Body of pancreas (tissue), 4 donors: ENCODE measurements at regions not wholly inside any gene's neighbourhood (a gene's known extent, or its start where the extent isn't known, plus 50 kb on each side); places are given as distances from the start of the nearest gene placed in this dataset.
"Not testable (repeated sequence)": the region's sequence is repeated elsewhere in the genome, so short reads cannot be mapped to it uniquely, and the experiment has no call there.

Experiments used
- ATAC-seq: fragments of 150-250 bp; one replicate; pipeline ENCODE4 v1.9.1; 2016
- DNase-seq, 4 donors: peaks; one replicate each; pipeline ENCODE4 v3.0.0-alpha.2; 2019
- H3K27ac ChIP-seq, 4 donors: fragments of 200-600 bp; sonication (generic); 1 replicate in 3 of 4; 2 replicates in 1 of 4; pipeline versions ENCODE4 v1.5.1 to v1.6.1; 2016 to 2019; ENCODE audit warnings: mild to moderate bottlenecking in 1 of 4, mixed read lengths in 1 of 4, moderate library complexity in 1 of 4
- H3K27me3 ChIP-seq, 2 donors: fragments of 200-600 bp; sonication (generic); one replicate each; pipeline ENCODE4 v1.6.0; 2016; ENCODE audit warnings: mild to moderate bottlenecking in 1 of 2
- H3K36me3 ChIP-seq, 2 donors: fragments of 200-600 bp; sonication (generic); replicated peaks in 1 of 2; 2 replicates each; pipeline ENCODE4 v1.5.1; 2016; ENCODE audit warnings: low read depth in 2 of 2; ENCODE audit not compliant: insufficient read depth in 1 of 2
- H3K4me1 ChIP-seq: fragments of 200-600 bp; sonication (generic); one replicate; pipeline ENCODE4 v1.6.0; 2016
- H3K4me3 ChIP-seq, 2 donors: fragments of 200-600 bp; sonication (generic); 1 replicate in 1 of 2; 2 replicates in 1 of 2; pipeline ENCODE4 v1.5.1; 2016 to 2019
- H3K9me3 ChIP-seq, 3 donors: fragments of 200-600 bp; sonication (generic); 1 replicate in 2 of 3; 2 replicates in 1 of 3; pipeline ENCODE4 v1.5.1; 2016
- CTCF ChIP-seq, 7 experiments: fragments of 450-650 bp in 4 of 7; fragments of 200-600 bp in 3 of 7; sonication (generic) in 3 of 7; IDR thresholded peaks; one replicate each; pipeline ENCODE4 v1.5.1; 2016 to 2019; ENCODE audit warnings: antibody characterized with exemption in 7 of 7
- POLR2A ChIP-seq, 3 donors: fragments of 450-650 bp; IDR thresholded peaks; one replicate each; pipeline ENCODE4 v1.6.1; 2016; ENCODE audit warnings: antibody characterized with exemption in 3 of 3, mild to moderate bottlenecking in 2 of 3
- WGBS, 2 donors: methylation state at CpG; one replicate each; pipeline ENCODE4 v1.1.5; 2017; 5-methylcytosine and 5-hydroxymethylcytosine counted together
- intact Hi-C: fragments of 100-400 bp; cut with DNase I; formaldehyde crosslinking; loops from one replicate; pipeline ENCODE4 v1.15.1; 2023

GRCh38 chr1:233750139-233750538 lies 136.2 kb downstream of the KCNK1 start:
- intact Hi-C loops, result no loop called here
- Histone ChIP-seq H3K36me3 (no peaks in the 10 kb centered on the region), H3K27ac (no peak overlapping the region), H3K4me3 (no peak overlapping the region), H3K9me3 (no peaks in the 10 kb centered on the region), H3K4me1 (no peaks in the 10 kb centered on the region), H3K27me3 (no peaks in the 10 kb centered on the region)
- DNase-seq (no peak), ATAC-seq (no peak)
- no peak for TF ChIP-seq POLR2A (IDR thresholded peaks at IDR 0.05)
- TF ChIP-seq CTCF (IDR thresholded peaks at IDR 0.05), result no peak
- 85 to 95% methylated on average over 1 of the region's 1 CpG for whole genome bisulfite sequencing, 2 donors

GRCh38 chr1:233759665-233760064 lies 144.8 kb upstream of the SLC35F3 start:
- ATAC-seq (no peak), DNase-seq (no peak)
- no peak overlapping the region for H3K4me3 ChIP-seq
- H3K4me1 ChIP-seq, result no peaks in the 10 kb centered on the region
- WGBS, 2 donors, result 14 to 21% methylated on average over 1 of the region's 1 CpG
- H3K36me3 ChIP-seq, result no peaks in the 10 kb centered on the region
- no peak overlapping the region for H3K27ac ChIP-seq
- H3K27me3 ChIP-seq, result no peaks in the 10 kb centered on the region
- intact Hi-C loops, result no loop called here
- no peaks in the 10 kb centered on the region for H3K9me3 ChIP-seq
- TF ChIP-seq CTCF (IDR thresholded peaks at IDR 0.05) (no peak), POLR2A (IDR thresholded peaks at IDR 0.05) (no peak)

GRCh38 chr1:233764304-233764703 lies 140.2 kb upstream of the SLC35F3 start:
- DNase-seq, H3K9me3 ChIP-seq, H3K4me3 ChIP-seq, H3K27ac ChIP-seq, intact Hi-C loops, ATAC-seq, H3K36me3 ChIP-seq, H3K27me3 ChIP-seq, H3K4me1 ChIP-seq: not testable (repeated sequence)
- WGBS, 2 donors, result 95 to 97% methylated on average over 3 of the region's 3 CpGs

GRCh38 chr1:233777566-233777965 lies 126.9 kb upstream of the SLC35F3 start:
- Histone ChIP-seq H3K9me3 (peaks cover 0 to 14% (median 0%) of the 10 kb centered on the region in 3 donors), H3K4me3 (no peak overlapping the region), H3K27me3 (no peaks in the 10 kb centered on the region), H3K27ac (no peak overlapping the region), H3K4me1 (no peaks in the 10 kb centered on the region), H3K36me3 (no peaks in the 10 kb centered on the region)
- 73% methylated on average over 1 of the region's 1 CpG for WGBS, 2 donors
- intact Hi-C loops, result no loop called here
- no peak for TF ChIP-seq POLR2A (IDR thresholded peaks at IDR 0.05)
- no peak for TF ChIP-seq CTCF (IDR thresholded peaks at IDR 0.05)
- DNase-seq (no peak), ATAC-seq (no peak)

GRCh38 chr1:233780049-233780448 lies 124.4 kb upstream of the SLC35F3 start:
- intact Hi-C loops, result no loop called here
- peaks cover 0 to 14% (median 0%) of the 10 kb centered on the region in 3 donors for H3K9me3 ChIP-seq
- DNase-seq (no peak), ATAC-seq (no peak)
- no peak overlapping the region for H3K4me3 ChIP-seq
- no peaks in the 10 kb centered on the region for H3K4me1 ChIP-seq
- TF ChIP-seq CTCF (IDR thresholded peaks at IDR 0.05), result no peak
- no peak for TF ChIP-seq POLR2A (IDR thresholded peaks at IDR 0.05)
- no peak overlapping the region for H3K27ac ChIP-seq
- no peaks in the 10 kb centered on the region for H3K36me3 ChIP-seq
- 79 to 83% methylated on average over 2 of the region's 2 CpGs for WGBS, 2 donors
- H3K27me3 ChIP-seq, result no peaks in the 10 kb centered on the region
